Panc1 (cell line): ENCODE measurements at regions not wholly inside any gene's neighbourhood (a gene's known extent, or its start where the extent isn't known, plus 50 kb on each side); places are given as distances from the start of the nearest gene placed in this dataset.

ENCODE experiments used
- POLR2AphosphoS5 ChIP-seq: IDR thresholded peaks from 2 replicates; pipeline ENCODE4 v1.6.1; 2012; ENCODE audit warnings: mild to moderate bottlenecking, low read depth, low read length, moderate library complexity
- SIN3A ChIP-seq: IDR thresholded peaks from 2 replicates; pipeline ENCODE4 v1.6.1; 2012; ENCODE audit warnings: low read depth, mild to moderate bottlenecking, low read length, moderate library complexity, borderline replicate concordance; ENCODE audit not compliant: insufficient read depth
- TF ChIP-seq, protein P1 (sequence below): fragments of 450-650 bp; IDR thresholded peaks from 2 replicates; pipeline ENCODE4 v1.5.1; 2017; ENCODE audit warnings: mild to moderate bottlenecking
- TF ChIP-seq, protein P2 (sequence below), 2 experiments: IDR thresholded peaks; 2 replicates each; pipeline ENCODE4 v1.6.1; 2011 to 2012; ENCODE audit warnings: low read depth in 2 of 2, control low read depth in 1 of 2, low read length in 1 of 2, mild to moderate bottlenecking in 1 of 2, moderate library complexity in 1 of 2; ENCODE audit not compliant: insufficient read depth in 1 of 2

DNA sequence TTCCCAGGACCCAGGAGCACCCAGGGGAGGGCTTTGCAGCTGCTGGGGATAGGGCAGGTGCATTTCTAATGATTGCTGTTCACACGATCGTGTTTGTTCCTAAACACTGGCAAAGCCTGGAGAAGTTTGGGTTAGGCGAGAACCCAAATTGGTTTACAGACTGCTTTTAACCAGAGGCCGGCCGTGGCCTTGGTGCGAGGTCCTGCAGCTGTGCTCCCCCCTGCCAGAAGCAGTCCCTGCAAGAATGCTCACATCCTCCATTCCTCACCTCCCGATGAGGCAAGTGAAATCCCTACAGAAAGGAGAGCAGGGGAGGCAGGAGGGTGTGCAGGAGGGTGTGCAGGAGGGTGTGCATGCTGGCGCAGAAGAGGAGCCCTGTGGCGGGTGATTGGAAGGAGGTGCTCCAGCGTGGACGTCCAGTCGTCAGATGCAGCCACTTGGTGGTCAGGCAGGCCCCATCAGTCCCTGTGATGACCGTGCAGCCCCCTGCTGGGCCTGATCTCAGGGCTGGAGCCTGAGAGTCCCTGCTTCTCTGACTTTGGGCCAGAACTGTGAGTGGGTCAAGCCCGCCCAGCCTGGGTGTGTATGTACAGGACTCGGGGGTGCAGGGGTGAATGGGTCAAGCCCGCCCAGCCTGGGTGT, 55.7 kb upstream of the FRMD1 start:
- TF ChIP-seq, protein P1, sequence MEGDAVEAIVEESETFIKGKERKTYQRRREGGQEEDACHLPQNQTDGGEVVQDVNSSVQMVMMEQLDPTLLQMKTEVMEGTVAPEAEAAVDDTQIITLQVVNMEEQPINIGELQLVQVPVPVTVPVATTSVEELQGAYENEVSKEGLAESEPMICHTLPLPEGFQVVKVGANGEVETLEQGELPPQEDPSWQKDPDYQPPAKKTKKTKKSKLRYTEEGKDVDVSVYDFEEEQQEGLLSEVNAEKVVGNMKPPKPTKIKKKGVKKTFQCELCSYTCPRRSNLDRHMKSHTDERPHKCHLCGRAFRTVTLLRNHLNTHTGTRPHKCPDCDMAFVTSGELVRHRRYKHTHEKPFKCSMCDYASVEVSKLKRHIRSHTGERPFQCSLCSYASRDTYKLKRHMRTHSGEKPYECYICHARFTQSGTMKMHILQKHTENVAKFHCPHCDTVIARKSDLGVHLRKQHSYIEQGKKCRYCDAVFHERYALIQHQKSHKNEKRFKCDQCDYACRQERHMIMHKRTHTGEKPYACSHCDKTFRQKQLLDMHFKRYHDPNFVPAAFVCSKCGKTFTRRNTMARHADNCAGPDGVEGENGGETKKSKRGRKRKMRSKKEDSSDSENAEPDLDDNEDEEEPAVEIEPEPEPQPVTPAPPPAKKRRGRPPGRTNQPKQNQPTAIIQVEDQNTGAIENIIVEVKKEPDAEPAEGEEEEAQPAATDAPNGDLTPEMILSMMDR: no peak
- TF ChIP-seq SIN3A: no peak
- no peak for TF ChIP-seq POLR2AphosphoS5
- TF ChIP-seq, protein P2, sequence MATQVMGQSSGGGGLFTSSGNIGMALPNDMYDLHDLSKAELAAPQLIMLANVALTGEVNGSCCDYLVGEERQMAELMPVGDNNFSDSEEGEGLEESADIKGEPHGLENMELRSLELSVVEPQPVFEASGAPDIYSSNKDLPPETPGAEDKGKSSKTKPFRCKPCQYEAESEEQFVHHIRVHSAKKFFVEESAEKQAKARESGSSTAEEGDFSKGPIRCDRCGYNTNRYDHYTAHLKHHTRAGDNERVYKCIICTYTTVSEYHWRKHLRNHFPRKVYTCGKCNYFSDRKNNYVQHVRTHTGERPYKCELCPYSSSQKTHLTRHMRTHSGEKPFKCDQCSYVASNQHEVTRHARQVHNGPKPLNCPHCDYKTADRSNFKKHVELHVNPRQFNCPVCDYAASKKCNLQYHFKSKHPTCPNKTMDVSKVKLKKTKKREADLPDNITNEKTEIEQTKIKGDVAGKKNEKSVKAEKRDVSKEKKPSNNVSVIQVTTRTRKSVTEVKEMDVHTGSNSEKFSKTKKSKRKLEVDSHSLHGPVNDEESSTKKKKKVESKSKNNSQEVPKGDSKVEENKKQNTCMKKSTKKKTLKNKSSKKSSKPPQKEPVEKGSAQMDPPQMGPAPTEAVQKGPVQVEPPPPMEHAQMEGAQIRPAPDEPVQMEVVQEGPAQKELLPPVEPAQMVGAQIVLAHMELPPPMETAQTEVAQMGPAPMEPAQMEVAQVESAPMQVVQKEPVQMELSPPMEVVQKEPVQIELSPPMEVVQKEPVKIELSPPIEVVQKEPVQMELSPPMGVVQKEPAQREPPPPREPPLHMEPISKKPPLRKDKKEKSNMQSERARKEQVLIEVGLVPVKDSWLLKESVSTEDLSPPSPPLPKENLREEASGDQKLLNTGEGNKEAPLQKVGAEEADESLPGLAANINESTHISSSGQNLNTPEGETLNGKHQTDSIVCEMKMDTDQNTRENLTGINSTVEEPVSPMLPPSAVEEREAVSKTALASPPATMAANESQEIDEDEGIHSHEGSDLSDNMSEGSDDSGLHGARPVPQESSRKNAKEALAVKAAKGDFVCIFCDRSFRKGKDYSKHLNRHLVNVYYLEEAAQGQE (IDR thresholded peaks at IDR 0.05; ENCODE audit: insufficient read depth in 1 of 2, low read depth in 2 of 2, low read length in 1 of 2): no peak
